ENCODE measurements at regions not wholly inside any gene's neighbourhood (a gene's known extent, or its start where the extent isn't known, plus 50 kb on each side); places are given as distances from the start of the nearest gene placed in this dataset.

DNA sequence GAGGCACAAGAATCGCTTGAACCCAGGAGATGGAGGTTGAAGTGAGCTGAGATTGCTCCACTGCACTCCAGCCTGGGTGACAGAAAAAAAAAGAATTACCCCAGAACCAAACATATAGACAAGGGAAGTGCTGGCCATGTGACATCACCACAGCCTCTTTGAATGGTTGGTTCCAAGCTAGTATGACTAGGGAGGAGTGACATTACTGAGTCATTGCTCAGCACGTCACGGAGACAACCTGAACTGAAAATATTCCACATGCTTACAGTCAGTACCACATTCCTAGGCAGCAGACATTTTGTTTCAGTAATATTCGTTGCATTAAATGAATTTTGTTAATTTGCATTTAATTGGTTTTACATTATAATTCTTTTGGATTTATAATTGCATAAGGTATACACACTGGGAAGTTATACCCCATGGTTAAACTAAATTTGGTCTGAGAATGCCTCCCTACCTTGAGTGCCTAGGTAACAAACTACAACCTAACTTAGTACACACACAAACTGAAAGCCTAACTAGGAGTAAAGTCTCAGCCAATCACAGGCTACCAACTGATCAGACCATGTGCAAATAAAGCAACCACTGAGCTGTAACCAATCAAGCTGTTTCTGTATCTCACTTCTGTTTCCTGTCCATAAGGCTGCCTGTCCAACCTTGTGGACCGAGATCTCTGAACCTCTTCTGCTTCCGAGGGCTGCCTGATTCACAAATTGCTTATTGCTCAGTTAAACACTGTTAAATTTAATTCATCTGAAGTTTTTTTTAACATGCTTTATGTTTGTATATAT lies 164.4 kb downstream of the CAND1 start:
- Histone ChIP-seq H3K36me3 (ENCODE audit: control insufficient read depth in 2 of 2, extremely low read depth in 1 of 2, insufficient read depth in 2 of 2, low read length in 2 of 2) (no peaks in the 10 kb centered on the region), H3K9me1 (replicated peaks; ENCODE audit: control insufficient read depth, extremely low read depth, insufficient read depth, low read length) (no peaks in the 10 kb centered on the region), H3K4me3 (replicated peaks in 1 of 3; ENCODE audit: insufficient read depth in 1 of 3, low read depth in 1 of 3, low read length in 3 of 3) (no peak overlapping the region), H3K4me2 (ENCODE audit: insufficient read depth, low read length) (no peak overlapping the region), H3K27me3 (ENCODE audit: control insufficient read depth in 2 of 2, insufficient read depth in 2 of 2, low read length in 2 of 2) (no peaks in the 10 kb centered on the region), H3K79me2 (ENCODE audit: control insufficient read depth, insufficient read depth, low read length) (no peaks in the 10 kb centered on the region), H2AFZ (ENCODE audit: low read depth, low read length) (no peak overlapping the region), H3K4me1 (ENCODE audit: control insufficient read depth, extremely low read depth, insufficient read depth, low read length) (no peaks in the 10 kb centered on the region), H3K9ac (replicated peaks; ENCODE audit: extremely low read depth, insufficient read depth, low read length) (no peak overlapping the region), H3K27ac (ENCODE audit: insufficient read depth, low read depth, low read length) (no peak overlapping the region), H4K20me1 (replicated peaks; ENCODE audit: control insufficient read depth, extremely low read depth, insufficient read depth, low read length) (no peaks in the 10 kb centered on the region), H3K9me3 (replicated peaks; ENCODE audit: control insufficient read depth, insufficient read depth, low read length) (no peaks in the 10 kb centered on the region)
- no TSS peak for BruUV-seq (replicated peaks)
- CTCF ChIA-PET: no interaction called here
- intact Hi-C loops (cut with micrococcal nuclease): no loop called here
- FAIRE-seq: no peak
- POLR2A ChIA-PET: no interaction called here
- TF ChIP-seq JUN (IDR thresholded peaks at IDR 0.05; ENCODE audit: borderline replicate concordance, insufficient read depth, insufficient read length, low read depth) (no peak), POLR2A (IDR thresholded peaks at IDR 0.05; ENCODE audit: low read depth, low read length) (no peak), GATA2 (IDR thresholded peaks at IDR 0.05; ENCODE audit: insufficient read depth, insufficient read length, low read depth, low read length) (no peak), MYC (IDR thresholded peaks at IDR 0.05; ENCODE audit: low read depth, low read length) (no peak), FOS (IDR thresholded peaks at IDR 0.05; ENCODE audit: borderline replicate concordance, insufficient read depth, low read length) (no peak), EZH2 (IDR thresholded peaks at IDR 0.05; ENCODE audit: borderline replicate concordance, low read depth, low read length, severe bottlenecking) (no peak), POLR2AphosphoS5 (IDR thresholded peaks at IDR 0.05; ENCODE audit: insufficient read depth, low read depth, low read length) (no peak)
- TF ChIP-seq, protein P1, sequence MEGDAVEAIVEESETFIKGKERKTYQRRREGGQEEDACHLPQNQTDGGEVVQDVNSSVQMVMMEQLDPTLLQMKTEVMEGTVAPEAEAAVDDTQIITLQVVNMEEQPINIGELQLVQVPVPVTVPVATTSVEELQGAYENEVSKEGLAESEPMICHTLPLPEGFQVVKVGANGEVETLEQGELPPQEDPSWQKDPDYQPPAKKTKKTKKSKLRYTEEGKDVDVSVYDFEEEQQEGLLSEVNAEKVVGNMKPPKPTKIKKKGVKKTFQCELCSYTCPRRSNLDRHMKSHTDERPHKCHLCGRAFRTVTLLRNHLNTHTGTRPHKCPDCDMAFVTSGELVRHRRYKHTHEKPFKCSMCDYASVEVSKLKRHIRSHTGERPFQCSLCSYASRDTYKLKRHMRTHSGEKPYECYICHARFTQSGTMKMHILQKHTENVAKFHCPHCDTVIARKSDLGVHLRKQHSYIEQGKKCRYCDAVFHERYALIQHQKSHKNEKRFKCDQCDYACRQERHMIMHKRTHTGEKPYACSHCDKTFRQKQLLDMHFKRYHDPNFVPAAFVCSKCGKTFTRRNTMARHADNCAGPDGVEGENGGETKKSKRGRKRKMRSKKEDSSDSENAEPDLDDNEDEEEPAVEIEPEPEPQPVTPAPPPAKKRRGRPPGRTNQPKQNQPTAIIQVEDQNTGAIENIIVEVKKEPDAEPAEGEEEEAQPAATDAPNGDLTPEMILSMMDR (IDR thresholded peaks at IDR 0.05; ENCODE audit: extremely low read depth in 1 of 2, insufficient read depth in 1 of 2, low read depth in 1 of 2, low read length in 2 of 2): no peak
- TF ChIP-seq, protein P2, sequence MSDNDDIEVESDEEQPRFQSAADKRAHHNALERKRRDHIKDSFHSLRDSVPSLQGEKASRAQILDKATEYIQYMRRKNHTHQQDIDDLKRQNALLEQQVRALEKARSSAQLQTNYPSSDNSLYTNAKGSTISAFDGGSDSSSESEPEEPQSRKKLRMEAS (IDR thresholded peaks at IDR 0.05; ENCODE audit: insufficient read depth, insufficient read length): no peak
- dilution Hi-C loops (cut with MboI; ENCODE audit: extremely low pct_ligation_motif_present, low sequenced_read_pairs): no loop called here
- DNase-seq (ENCODE audit: low read depth, low spot score): no peak
